Nephron progenitor cell (in vitro differentiated cells): ENCODE measurements at regions not wholly inside any gene's neighbourhood (a gene's known extent, or its start where the extent isn't known, plus 50 kb on each side); places are given as distances from the start of the nearest gene placed in this dataset.

Experiments used
- DNase-seq: peaks from one replicate; pipeline ENCODE4 v3.0.0; 2021
- H3K27ac Mint-ChIP-seq: 2 replicates; pipeline ENCODE4 v1.8.0; 2021; ENCODE audit warnings: mild to moderate bottlenecking, moderate library complexity, mixed read lengths
- H3K27me3 Mint-ChIP-seq: 2 replicates; pipeline ENCODE4 v1.8.0; 2021; ENCODE audit warnings: mild to moderate bottlenecking, low read depth, mixed read lengths; ENCODE audit not compliant: poor library complexity
- H3K36me3 Mint-ChIP-seq: 2 replicates; pipeline ENCODE4 v1.8.0; 2021; ENCODE audit warnings: low read depth, mixed read lengths
- H3K4me1 Mint-ChIP-seq: 2 replicates; pipeline ENCODE4 v1.8.0; 2021; ENCODE audit warnings: mixed read lengths
- H3K4me3 Mint-ChIP-seq: 2 replicates; pipeline ENCODE4 v1.8.0; 2021; ENCODE audit warnings: mild to moderate bottlenecking, moderate library complexity, mixed read lengths
- H3K9me3 Mint-ChIP-seq: 2 replicates; pipeline ENCODE4 v1.8.0; 2021; ENCODE audit warnings: mild to moderate bottlenecking, moderate library complexity, mixed read lengths
- CTCF ChIP-seq: fragments of 200-600 bp; sonication (generic); IDR thresholded peaks from 2 replicates; pipeline ENCODE4 v1.5.0; 2021; ENCODE audit warnings: antibody characterized with exemption

GRCh38 chr9:21609506-21609905 is 127.4 kb upstream of the IFNE start:
- H3K36me3 Mint-ChIP-seq: no peaks in the 10 kb centered on the region
- no peak for DNase-seq
- H3K27ac Mint-ChIP-seq: no peak overlapping the region
- no peaks in the 10 kb centered on the region for H3K4me1 Mint-ChIP-seq
- TF ChIP-seq CTCF: no peak
- H3K9me3 Mint-ChIP-seq: no peaks in the 10 kb centered on the region
- H3K4me3 Mint-ChIP-seq: no peak overlapping the region
- H3K27me3 Mint-ChIP-seq: peaks cover 8% of the 10 kb centered on the region

- no peaks in the 10 kb centered on the region for H3K4me1 Mint-ChIP-seq
- H3K27me3 Mint-ChIP-seq: peaks cover under 1% of the 10 kb centered on the region
- DNase-seq: no peak
- H3K9me3 Mint-ChIP-seq: no peaks in the 10 kb centered on the region
- no peaks in the 10 kb centered on the region for H3K36me3 Mint-ChIP-seq
- no peak overlapping the region for H3K27ac Mint-ChIP-seq
- TF ChIP-seq CTCF: no peak
- H3K4me3 Mint-ChIP-seq: no peak overlapping the region
Observed at GRCh38 chr9:21611891-21612290, 129.8 kb upstream of the IFNE start.

- Mint-ChIP-seq H3K36me3 (no peaks in the 10 kb centered on the region), H3K27ac (no peak overlapping the region), H3K27me3 (no peaks in the 10 kb centered on the region), H3K9me3 (no peaks in the 10 kb centered on the region), H3K4me1 (no peaks in the 10 kb centered on the region), H3K4me3 (no peak overlapping the region)
- no peak for DNase-seq
- no peak for TF ChIP-seq CTCF
Observed at GRCh38 chr9:21615018-21615417, 132.9 kb upstream of the IFNE start.

GRCh38 chr9:21615446-21615845 is 133.3 kb upstream of the IFNE start:
- Mint-ChIP-seq H3K27ac (no peak overlapping the region), H3K27me3 (no peaks in the 10 kb centered on the region), H3K4me3 (no peak overlapping the region), H3K4me1 (no peaks in the 10 kb centered on the region), H3K36me3 (no peaks in the 10 kb centered on the region), H3K9me3 (no peaks in the 10 kb centered on the region)
- no peak for DNase-seq
- TF ChIP-seq CTCF: no peak

- no peak for DNase-seq
Observed at GRCh38 chr9:21616082-21616778, 134.1 kb upstream of the IFNE start.

More at GRCh38 chr9:21616082-21616778, 134.1 kb upstream of the IFNE start:
- Mint-ChIP-seq H3K4me3 (no peak overlapping the region), H3K27me3 (no peaks in the 10 kb centered on the region), H3K4me1 (no peaks in the 10 kb centered on the region), H3K9me3 (no peaks in the 10 kb centered on the region), H3K36me3 (no peaks in the 10 kb centered on the region), H3K27ac (no peak overlapping the region)
- TF ChIP-seq CTCF: no peak
